Neuron (in vitro differentiated cells): ENCODE measurements at regions not wholly inside any gene's neighbourhood (a gene's known extent, or its start where the extent isn't known, plus 50 kb on each side); places are given as distances from the start of the nearest gene placed in this dataset.

Experiments used
- H2AFZ ChIP-seq: one replicate; pipeline ENCODE4 v1.6.1; 2013; ENCODE audit warnings: low read depth, mild to moderate bottlenecking, inconsistent platforms, low read length, moderate library complexity
- H3K27me3 ChIP-seq: one replicate; pipeline ENCODE4 v1.6.1; 2013; ENCODE audit warnings: low read length; ENCODE audit not compliant: insufficient read depth
- H3K36me3 ChIP-seq: one replicate; pipeline ENCODE4 v1.6.1; 2013; ENCODE audit warnings: low read length; ENCODE audit not compliant: insufficient read depth
- H3K4me1 ChIP-seq: one replicate; pipeline ENCODE4 v1.6.1; 2013; ENCODE audit warnings: low read length; ENCODE audit not compliant: insufficient read depth
- H3K4me3 ChIP-seq: 2 replicates; pipeline ENCODE4 v1.5.1; 2013; ENCODE audit warnings: mild to moderate bottlenecking, low read length, moderate library complexity
- H3K9me3 ChIP-seq: one replicate; pipeline ENCODE4 v1.6.1; 2013; ENCODE audit warnings: low read length

GRCh38 chr12:28824193-28824846 lies 324.8 kb upstream of the FAR2 start:
- Histone ChIP-seq H3K4me3 (no peak overlapping the region), H3K4me1 (peaks cover 7% of the 10 kb centered on the region), H2AFZ (no peak overlapping the region), H3K27me3 (no peaks in the 10 kb centered on the region), H3K36me3 (no peaks in the 10 kb centered on the region), H3K9me3 (no peaks in the 10 kb centered on the region)

- no peaks in the 10 kb centered on the region for H3K9me3 ChIP-seq
- H3K27me3 ChIP-seq, result no peaks in the 10 kb centered on the region
- no peaks in the 10 kb centered on the region for H3K36me3 ChIP-seq
- no peak overlapping the region for H3K4me3 ChIP-seq
- peaks cover 7% of the 10 kb centered on the region for H3K4me1 ChIP-seq
- no peak overlapping the region for H2AFZ ChIP-seq
Measured at GRCh38 chr12:28824849-28825248, 324.2 kb upstream of the FAR2 start.

GRCh38 chr12:28826766-28827165 lies 322.3 kb upstream of the FAR2 start:
- H3K36me3 ChIP-seq, result no peaks in the 10 kb centered on the region
- no peaks in the 10 kb centered on the region for H3K27me3 ChIP-seq
- H2AFZ ChIP-seq, result no peak overlapping the region
- no peaks in the 10 kb centered on the region for H3K9me3 ChIP-seq
- peaks cover 7% of the 10 kb centered on the region for H3K4me1 ChIP-seq
- no peak overlapping the region for H3K4me3 ChIP-seq

GRCh38 chr12:28827861-28828260 lies 321.2 kb upstream of the FAR2 start:
- Histone ChIP-seq H3K4me1 (peaks cover 7% of the 10 kb centered on the region), H3K36me3 (no peaks in the 10 kb centered on the region), H3K4me3 (no peak overlapping the region), H3K27me3 (no peaks in the 10 kb centered on the region), H2AFZ (no peak overlapping the region), H3K9me3 (no peaks in the 10 kb centered on the region)

GRCh38 chr12:28828318-28828717 lies 320.8 kb upstream of the FAR2 start:
- H3K9me3 ChIP-seq, result no peaks in the 10 kb centered on the region
- H3K4me1 ChIP-seq, result peaks cover 7% of the 10 kb centered on the region

GRCh38 chr12:28830491-28830890 lies 318.6 kb upstream of the FAR2 start:
- Histone ChIP-seq H3K9me3 (no peaks in the 10 kb centered on the region), H3K27me3 (no peaks in the 10 kb centered on the region), H3K4me1 (peaks cover 7% of the 10 kb centered on the region), H3K36me3 (no peaks in the 10 kb centered on the region), H2AFZ (no peak overlapping the region), H3K4me3 (no peak overlapping the region)

More at GRCh38 chr12:28828318-28828717, 320.8 kb upstream of the FAR2 start:
- Histone ChIP-seq H3K27me3 (no peaks in the 10 kb centered on the region), H3K4me3 (no peak overlapping the region), H2AFZ (no peak overlapping the region), H3K36me3 (no peaks in the 10 kb centered on the region)

- Histone ChIP-seq H2AFZ (no peak overlapping the region), H3K4me3 (no peak overlapping the region), H3K9me3 (no peaks in the 10 kb centered on the region), H3K4me1 (no peaks in the 10 kb centered on the region), H3K36me3 (no peaks in the 10 kb centered on the region), H3K27me3 (no peaks in the 10 kb centered on the region)
Measured at GRCh38 chr12:28844718-28845117, 304.4 kb upstream of the FAR2 start.

- Histone ChIP-seq H3K4me1 (peaks cover 3% of the 10 kb centered on the region), H3K27me3 (no peaks in the 10 kb centered on the region), H3K36me3 (no peaks in the 10 kb centered on the region), H2AFZ (no peak overlapping the region), H3K9me3 (no peaks in the 10 kb centered on the region), H3K4me3 (no peak overlapping the region)
Measured at GRCh38 chr12:28851781-28852180, 297.3 kb upstream of the FAR2 start.

GRCh38 chr12:28855761-28856310 lies 293.2 kb upstream of the FAR2 start:
- Histone ChIP-seq H3K4me1 (peaks cover 3% of the 10 kb centered on the region), H3K27me3 (no peaks in the 10 kb centered on the region), H3K4me3 (no peak overlapping the region), H3K36me3 (no peaks in the 10 kb centered on the region), H3K9me3 (no peaks in the 10 kb centered on the region), H2AFZ (no peak overlapping the region)

GRCh38 chr12:28857369-28857768 lies 291.7 kb upstream of the FAR2 start:
- Histone ChIP-seq H2AFZ (no peak overlapping the region), H3K4me1 (peaks cover 3% of the 10 kb centered on the region), H3K36me3 (no peaks in the 10 kb centered on the region), H3K27me3 (no peaks in the 10 kb centered on the region), H3K4me3 (no peak overlapping the region), H3K9me3 (no peaks in the 10 kb centered on the region)

GRCh38 chr12:28859551-28859950 lies 289.5 kb upstream of the FAR2 start:
- Histone ChIP-seq H3K27me3 (no peaks in the 10 kb centered on the region), H3K4me1 (peaks cover 3% of the 10 kb centered on the region), H3K36me3 (no peaks in the 10 kb centered on the region), H2AFZ (no peak overlapping the region), H3K9me3 (no peaks in the 10 kb centered on the region), H3K4me3 (no peak overlapping the region)

- Histone ChIP-seq H3K9me3 (no peaks in the 10 kb centered on the region), H3K4me3 (no peak overlapping the region), H3K4me1 (peaks cover 3% of the 10 kb centered on the region), H3K27me3 (no peaks in the 10 kb centered on the region), H2AFZ (no peak overlapping the region), H3K36me3 (no peaks in the 10 kb centered on the region)
Measured at GRCh38 chr12:28865776-28866175, 283.3 kb upstream of the FAR2 start.

- Histone ChIP-seq H3K9me3 (no peaks in the 10 kb centered on the region), H3K27me3 (no peaks in the 10 kb centered on the region), H3K36me3 (no peaks in the 10 kb centered on the region), H2AFZ (no peak overlapping the region), H3K4me1 (peaks cover 3% of the 10 kb centered on the region), H3K4me3 (no peak overlapping the region)
Measured at GRCh38 chr12:28866296-28866695, 282.8 kb upstream of the FAR2 start.
